Chondrocyte (in vitro differentiated cells): ENCODE measurements at regions not wholly inside any gene's neighbourhood (a gene's known extent, or its start where the extent isn't known, plus 50 kb on each side); places are given as distances from the start of the nearest gene placed in this dataset.
"Not testable (repeated sequence)": the region's sequence is repeated elsewhere in the genome, so short reads cannot be mapped to it uniquely, and the experiment has no call there.

Source experiments
- DNase-seq: peaks from one replicate; pipeline ENCODE4 v3.0.0; 2021; ENCODE audit warnings: mixed read lengths, low spot score
- H3K27ac Mint-ChIP-seq: one replicate; pipeline ENCODE4 v1.8.0; 2021; ENCODE audit warnings: mild to moderate bottlenecking, moderate library complexity, mixed read lengths; ENCODE audit not compliant: unreplicated experiment
- H3K27me3 Mint-ChIP-seq: 2 replicates; pipeline ENCODE4 v1.8.0; 2021; ENCODE audit warnings: low read depth, mixed read lengths
- H3K36me3 Mint-ChIP-seq: 2 replicates; pipeline ENCODE4 v1.8.0; 2021; ENCODE audit warnings: low read depth, mixed read lengths
- H3K4me1 Mint-ChIP-seq: 2 replicates; pipeline ENCODE4 v1.8.0; 2021; ENCODE audit warnings: low read depth, mild to moderate bottlenecking, mixed read lengths
- H3K4me3 Mint-ChIP-seq: one replicate; pipeline ENCODE4 v1.8.0; 2021; ENCODE audit warnings: mild to moderate bottlenecking, moderate library complexity, mixed read lengths; ENCODE audit not compliant: unreplicated experiment
- H3K9me3 Mint-ChIP-seq: 2 replicates; pipeline ENCODE4 v1.8.0; 2021; ENCODE audit warnings: low read depth, mixed read lengths
- CTCF ChIP-seq: fragments of 200-600 bp; sonication (generic); IDR thresholded peaks from 2 replicates; pipeline ENCODE4 v1.5.0; 2021; ENCODE audit warnings: antibody characterized with exemption, mild to moderate bottlenecking, moderate library complexity

- Mint-ChIP-seq H3K4me3 (no peak overlapping the region), H3K27ac (no peak overlapping the region), H3K36me3 (peaks cover 1% of the 10 kb centered on the region), H3K9me3 (peaks cover 72% of the 10 kb centered on the region), H3K27me3 (no peaks in the 10 kb centered on the region), H3K4me1 (no peaks in the 10 kb centered on the region)
- TF ChIP-seq CTCF, result no peak
- DNase-seq, result no peak
Measured at GRCh38 chr15:17026633-17027032, 3515.0 kb downstream of the GOLGA6L6 start.

- not testable (repeated sequence) for H3K27ac Mint-ChIP-seq, H3K36me3 Mint-ChIP-seq, H3K4me3 Mint-ChIP-seq, H3K4me1 Mint-ChIP-seq, DNase-seq, H3K27me3 Mint-ChIP-seq
- H3K9me3 Mint-ChIP-seq, result peaks cover 77% of the 10 kb centered on the region
Measured at GRCh38 chr15:17022040-17022439, 3519.6 kb downstream of the GOLGA6L6 start.
